22Rv1 (cell line): ENCODE measurements at regions not wholly inside any gene's neighbourhood (a gene's known extent, or its start where the extent isn't known, plus 50 kb on each side); places are given as distances from the start of the nearest gene placed in this dataset.

Source experiments
- ZFX ChIP-seq: fragments of 450-650 bp; IDR thresholded peaks from 2 replicates; pipeline ENCODE4 v1.6.1; 2017; ENCODE audit warnings: antibody characterized with exemption, borderline replicate concordance
- TF ChIP-seq, protein P1 (sequence below): fragments of 450-650 bp; IDR thresholded peaks from 2 replicates; pipeline ENCODE4 v1.5.1; 2017; ENCODE audit warnings: mild to moderate bottlenecking

DNA sequence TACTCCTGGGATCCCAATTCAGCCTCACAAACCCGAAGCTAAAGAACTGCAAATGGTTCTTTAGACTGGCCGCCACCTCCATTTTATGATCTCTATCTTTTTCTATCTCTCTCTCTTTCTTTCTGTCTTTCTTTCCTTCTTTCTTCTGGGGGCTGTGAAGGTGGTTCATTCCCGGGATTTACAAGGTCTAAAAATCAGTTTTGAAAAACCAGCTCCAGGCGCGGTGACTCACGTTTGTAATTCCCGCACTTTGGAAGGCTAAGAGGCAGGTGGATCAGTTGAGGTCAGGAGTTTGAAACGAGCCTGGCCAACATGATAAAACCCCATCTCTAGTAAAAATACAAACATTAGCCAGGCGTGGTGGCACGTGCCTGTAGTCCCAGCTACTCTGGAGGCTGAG is 67.2 kb upstream of the VASH1 start:
- TF ChIP-seq, protein P1, sequence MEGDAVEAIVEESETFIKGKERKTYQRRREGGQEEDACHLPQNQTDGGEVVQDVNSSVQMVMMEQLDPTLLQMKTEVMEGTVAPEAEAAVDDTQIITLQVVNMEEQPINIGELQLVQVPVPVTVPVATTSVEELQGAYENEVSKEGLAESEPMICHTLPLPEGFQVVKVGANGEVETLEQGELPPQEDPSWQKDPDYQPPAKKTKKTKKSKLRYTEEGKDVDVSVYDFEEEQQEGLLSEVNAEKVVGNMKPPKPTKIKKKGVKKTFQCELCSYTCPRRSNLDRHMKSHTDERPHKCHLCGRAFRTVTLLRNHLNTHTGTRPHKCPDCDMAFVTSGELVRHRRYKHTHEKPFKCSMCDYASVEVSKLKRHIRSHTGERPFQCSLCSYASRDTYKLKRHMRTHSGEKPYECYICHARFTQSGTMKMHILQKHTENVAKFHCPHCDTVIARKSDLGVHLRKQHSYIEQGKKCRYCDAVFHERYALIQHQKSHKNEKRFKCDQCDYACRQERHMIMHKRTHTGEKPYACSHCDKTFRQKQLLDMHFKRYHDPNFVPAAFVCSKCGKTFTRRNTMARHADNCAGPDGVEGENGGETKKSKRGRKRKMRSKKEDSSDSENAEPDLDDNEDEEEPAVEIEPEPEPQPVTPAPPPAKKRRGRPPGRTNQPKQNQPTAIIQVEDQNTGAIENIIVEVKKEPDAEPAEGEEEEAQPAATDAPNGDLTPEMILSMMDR, result no peak
- no peak for TF ChIP-seq ZFX
